Spleen (tissue), 11 donors: ENCODE measurements at regions not wholly inside any gene's neighbourhood (a gene's known extent, or its start where the extent isn't known, plus 50 kb on each side); places are given as distances from the start of the nearest gene placed in this dataset.

Source experiments
- DNase-seq: peaks from one replicate; pipeline ENCODE4 v3.0.0-alpha.2; 2020
- H3K27ac ChIP-seq, 8 donors: fragments of 200-600 bp; sonication (generic) in 7 of 8; 1 replicate in 4 of 8; 2 replicates in 4 of 8; pipeline versions ENCODE4 v1.5.0 to v1.8.0; 2016 to 2021; ENCODE audit warnings: inconsistent platforms in 4 of 8, mild to moderate bottlenecking in 4 of 8, moderate library complexity in 1 of 8
- H3K27me3 ChIP-seq, 7 donors: fragments of 200-600 bp; sonication (generic) in 6 of 7; replicated peaks in 1 of 7; 1 replicate in 4 of 7; 2 replicates in 3 of 7; pipeline versions ENCODE4 v1.5.0 to v1.8.0; 2016 to 2021; ENCODE audit warnings: inconsistent platforms in 3 of 7, mild to moderate bottlenecking in 1 of 7
- H3K36me3 ChIP-seq, 6 donors: fragments of 200-600 bp; sonication (generic) in 5 of 6; 1 replicate in 4 of 6; 2 replicates in 2 of 6; pipeline versions ENCODE4 v1.5.0 to v1.8.0; 2016 to 2021; ENCODE audit warnings: inconsistent platforms in 2 of 6
- H3K4me1 ChIP-seq, 6 donors: fragments of 200-600 bp; sonication (generic) in 5 of 6; 1 replicate in 3 of 6; 2 replicates in 3 of 6; pipeline versions ENCODE4 v1.5.0 to v1.8.0; 2016 to 2021; ENCODE audit warnings: inconsistent platforms in 3 of 6
- H3K4me3 ChIP-seq, 8 donors: fragments of 200-600 bp; sonication (generic) in 7 of 8; 1 replicate in 4 of 8; 2 replicates in 4 of 8; pipeline versions ENCODE4 v1.5.0 to v1.8.0; 2016 to 2021; ENCODE audit warnings: inconsistent platforms in 4 of 8, mild to moderate bottlenecking in 4 of 8, moderate library complexity in 2 of 8
- H3K9me3 ChIP-seq, 8 donors: fragments of 200-600 bp; sonication (generic) in 7 of 8; 1 replicate in 4 of 8; 2 replicates in 4 of 8; pipeline versions ENCODE4 v1.5.0 to v1.8.0; 2016 to 2021; ENCODE audit warnings: inconsistent platforms in 4 of 8
- POLR2A ChIP-seq, 3 donors: fragments of 450-650 bp; IDR thresholded peaks; one replicate each; pipeline ENCODE4 v1.5.1; 2017; ENCODE audit warnings: antibody characterized with exemption in 3 of 3, mild to moderate bottlenecking in 1 of 3
- POLR2AphosphoS5 ChIP-seq, 3 donors: sonication (generic); formaldehyde crosslinking; IDR thresholded peaks; one replicate each; pipeline ENCODE4 v1.5.1; 2017; ENCODE audit warnings: antibody characterized with exemption in 3 of 3
- WGBS, 5 donors: extraction: QIAGEN DNeasy Blood & Tissue Kit in 3 of 5; methylation state at CpG; one replicate each; pipeline versions ENCODE4 v1.1.5 to v1.1.7; 2013 to 2018; 5-methylcytosine and 5-hydroxymethylcytosine counted together
- intact Hi-C: fragments of 100-400 bp; cut with DNase I; formaldehyde crosslinking; loops from one replicate; pipeline ENCODE4 v1.15.0; 2023; ENCODE audit warnings: low total_unique reads
- TF ChIP-seq, protein P1 (sequence below), 11 experiments: fragments of 200-600 bp in 7 of 11; fragments of 450-650 bp in 4 of 11; sonication (generic) in 4 of 11; IDR thresholded peaks in 8 of 11; conservative IDR thresholded peaks in 3 of 11; 1 replicate in 7 of 11; 2 replicates in 4 of 11; pipeline versions ENCODE4 v1.4.0 to v1.8.0; 2016 to 2021; ENCODE audit warnings: antibody characterized with exemption in 11 of 11, inconsistent platforms in 4 of 11, mild to moderate bottlenecking in 1 of 11
- donor health status: healthy with polysubstance abuse.
- donor health status: DM: no; HTN: no; CAD: no; lungs with moderate emphysema.
- donor health status: DM: no; HTN: no; CAD: no.
- donor health status: Bipolar disorder and iron deficiency.
- donor health status: healthy.
- donor health status: DM: no; HTN: no; CAD: no.
- donor health status: DM: yes; HTN: yes; CAD: no.

DNA sequence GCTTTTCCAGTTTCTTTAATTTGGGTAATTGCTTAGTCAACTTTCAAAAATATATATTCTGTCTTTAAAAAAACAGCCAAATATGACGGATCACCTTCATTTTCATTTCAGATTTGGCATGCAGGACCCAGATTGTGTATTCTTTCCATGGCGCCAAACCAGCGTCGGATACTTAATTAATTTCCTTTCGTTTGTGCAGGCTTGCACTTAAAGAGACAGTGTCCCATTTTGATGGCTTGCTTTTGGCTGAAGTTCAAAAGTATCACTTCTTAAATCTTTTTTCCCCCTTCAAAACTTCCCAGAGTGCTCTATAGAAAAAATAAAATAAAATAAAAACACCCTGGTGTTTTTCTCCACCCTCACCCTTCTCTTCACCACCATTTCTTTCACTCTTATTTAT, 394.5 kb upstream of the SOX9 start:
- Histone ChIP-seq H3K4me3 (no peak overlapping the region), H3K27me3 (no peaks in the 10 kb centered on the region), H3K4me1 (no peaks in the 10 kb centered on the region), H3K36me3 (no peaks in the 10 kb centered on the region), H3K27ac (no peak overlapping the region), H3K9me3 (peaks cover 0 to 4% (median 0%) of the 10 kb centered on the region in 8 donors)
- 43 to 60% (median 58%) methylated on average over 5 of the region's 5 CpGs for WGBS, 5 donors
- no peak for DNase-seq
- intact Hi-C loops, result no loop called here
- TF ChIP-seq POLR2A (IDR thresholded peaks at IDR 0.05) (no peak), POLR2AphosphoS5 (IDR thresholded peaks at IDR 0.05) (no peak)
- TF ChIP-seq, protein P1, sequence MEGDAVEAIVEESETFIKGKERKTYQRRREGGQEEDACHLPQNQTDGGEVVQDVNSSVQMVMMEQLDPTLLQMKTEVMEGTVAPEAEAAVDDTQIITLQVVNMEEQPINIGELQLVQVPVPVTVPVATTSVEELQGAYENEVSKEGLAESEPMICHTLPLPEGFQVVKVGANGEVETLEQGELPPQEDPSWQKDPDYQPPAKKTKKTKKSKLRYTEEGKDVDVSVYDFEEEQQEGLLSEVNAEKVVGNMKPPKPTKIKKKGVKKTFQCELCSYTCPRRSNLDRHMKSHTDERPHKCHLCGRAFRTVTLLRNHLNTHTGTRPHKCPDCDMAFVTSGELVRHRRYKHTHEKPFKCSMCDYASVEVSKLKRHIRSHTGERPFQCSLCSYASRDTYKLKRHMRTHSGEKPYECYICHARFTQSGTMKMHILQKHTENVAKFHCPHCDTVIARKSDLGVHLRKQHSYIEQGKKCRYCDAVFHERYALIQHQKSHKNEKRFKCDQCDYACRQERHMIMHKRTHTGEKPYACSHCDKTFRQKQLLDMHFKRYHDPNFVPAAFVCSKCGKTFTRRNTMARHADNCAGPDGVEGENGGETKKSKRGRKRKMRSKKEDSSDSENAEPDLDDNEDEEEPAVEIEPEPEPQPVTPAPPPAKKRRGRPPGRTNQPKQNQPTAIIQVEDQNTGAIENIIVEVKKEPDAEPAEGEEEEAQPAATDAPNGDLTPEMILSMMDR (IDR thresholded peaks at IDR 0.05 in 8 of 11, conservative IDR thresholded peaks at IDR 0.05 in 3 of 11), result no peak

DNA sequence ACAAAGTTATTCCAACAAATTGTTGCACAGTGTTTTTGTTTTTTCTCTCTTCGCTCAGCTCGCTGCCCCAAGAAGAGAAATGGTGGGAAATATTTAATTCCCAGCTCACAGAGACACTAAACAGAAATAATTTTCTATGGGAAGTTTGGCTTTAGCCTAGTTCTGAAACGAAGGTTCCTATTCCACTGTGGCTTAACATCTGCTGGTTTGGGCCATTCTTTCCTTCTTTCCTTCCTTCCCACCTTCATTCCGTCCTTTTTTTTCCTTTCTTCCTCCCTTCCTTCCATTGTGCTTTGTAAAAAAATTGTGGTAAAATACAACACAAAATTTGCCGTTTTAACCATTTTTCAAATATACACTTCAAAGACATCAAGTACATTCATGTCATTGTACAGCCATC, 393.5 kb upstream of the SOX9 start:
- intact Hi-C loops, result no loop called here
- Histone ChIP-seq H3K27ac (no peak overlapping the region), H3K4me3 (no peak overlapping the region), H3K4me1 (no peaks in the 10 kb centered on the region), H3K36me3 (no peaks in the 10 kb centered on the region), H3K9me3 (peaks cover 0 to 4% (median 0%) of the 10 kb centered on the region in 8 donors), H3K27me3 (no peaks in the 10 kb centered on the region)
- 83 to 90% (median 86%) methylated on average over 4 to 5 of the region's 5 CpGs for WGBS, 5 donors
- DNase-seq, result no peak
- TF ChIP-seq POLR2AphosphoS5 (IDR thresholded peaks at IDR 0.05) (no peak), POLR2A (IDR thresholded peaks at IDR 0.05) (no peak)
- TF ChIP-seq, protein P1 (IDR thresholded peaks at IDR 0.05 in 8 of 11, conservative IDR thresholded peaks at IDR 0.05 in 3 of 11), result no peak

DNA sequence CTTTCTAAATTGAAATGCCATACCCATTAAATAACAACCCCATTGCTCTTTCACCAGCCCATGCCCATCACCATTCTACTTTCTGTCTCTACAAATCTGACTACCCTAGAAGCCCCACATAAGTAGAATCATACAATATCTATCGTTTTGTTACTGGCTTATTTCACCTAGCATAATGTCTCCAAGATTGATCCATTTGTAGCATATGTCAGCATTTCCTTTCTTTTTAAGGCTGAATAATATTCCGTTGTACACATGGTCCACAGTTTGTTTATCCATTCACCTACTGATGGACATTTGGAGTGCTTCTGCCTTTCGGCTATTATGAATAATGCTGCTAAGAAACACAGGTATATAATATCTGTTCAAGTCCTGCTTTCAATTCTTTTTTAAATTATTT, 393.1 kb upstream of the SOX9 start:
- Histone ChIP-seq H3K27me3 (no peaks in the 10 kb centered on the region), H3K27ac (no peak overlapping the region), H3K9me3 (peaks cover 0 to 4% (median 0%) of the 10 kb centered on the region in 8 donors), H3K4me1 (no peaks in the 10 kb centered on the region), H3K36me3 (no peaks in the 10 kb centered on the region), H3K4me3 (no peak overlapping the region)
- no peak for DNase-seq
- WGBS, 5 donors, result 92 to 98% (median 94%) methylated on average over 3 of the region's 3 CpGs
- intact Hi-C loops, result no loop called here
- TF ChIP-seq POLR2AphosphoS5 (IDR thresholded peaks at IDR 0.05), result no peak
- TF ChIP-seq POLR2A (IDR thresholded peaks at IDR 0.05), result no peak
- TF ChIP-seq, protein P1 (IDR thresholded peaks at IDR 0.05 in 8 of 11, conservative IDR thresholded peaks at IDR 0.05 in 3 of 11), result no peak

DNA sequence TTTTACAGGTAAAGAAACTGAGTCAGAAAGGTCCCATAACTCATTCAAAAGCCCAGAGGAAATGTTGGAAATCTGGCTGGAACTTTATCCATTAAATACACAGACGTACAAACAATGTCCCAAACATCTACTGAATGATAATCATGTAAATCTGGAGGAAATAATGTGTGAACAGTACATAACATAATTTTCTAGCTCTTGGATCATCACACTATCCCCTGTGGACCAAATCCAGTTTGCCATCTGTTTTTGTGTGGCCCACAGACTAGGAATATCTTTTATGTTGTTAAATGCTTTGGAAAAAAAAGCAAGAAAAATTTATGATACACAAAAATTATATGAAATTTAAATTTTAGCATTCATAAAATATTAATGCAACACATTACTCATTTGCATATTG, 389.9 kb upstream of the SOX9 start:
- DNase-seq, result no peak
- no peaks in the 10 kb centered on the region for H3K27me3 ChIP-seq
- TF ChIP-seq, protein P1 (IDR thresholded peaks at IDR 0.05 in 8 of 11, conservative IDR thresholded peaks at IDR 0.05 in 3 of 11), result no peak
- TF ChIP-seq POLR2AphosphoS5 (IDR thresholded peaks at IDR 0.05) (no peak), POLR2A (IDR thresholded peaks at IDR 0.05) (no peak)
- intact Hi-C loops, result no loop called here
- H3K4me3 ChIP-seq, result no peak overlapping the region
- WGBS, 5 donors, result 63 to 87% (median 68%) methylated on average over 1 of the region's 1 CpG
- H3K4me1 ChIP-seq, result no peaks in the 10 kb centered on the region
- H3K36me3 ChIP-seq, result no peaks in the 10 kb centered on the region
- H3K27ac ChIP-seq, result no peak overlapping the region
- peaks cover 0 to 4% (median 0%) of the 10 kb centered on the region in 8 donors for H3K9me3 ChIP-seq
